Limb (tissue), 2 donors: ENCODE measurements at regions not wholly inside any gene's neighbourhood (a gene's known extent, or its start where the extent isn't known, plus 50 kb on each side); places are given as distances from the start of the nearest gene placed in this dataset.
"Not testable (repeated sequence)": the region's sequence is repeated elsewhere in the genome, so short reads cannot be mapped to it uniquely, and the experiment has no call there.

Experiments
- DNase-seq, 2 donors: peaks; one replicate each; pipeline ENCODE4 v3.0.0-alpha.2; 2016; ENCODE audit errors: extremely low spot score in 2 of 2

GRCh38 chr1:55522353-55522903 lies 307.3 kb upstream of the USP24 start:
- no peak for DNase-seq

- DNase-seq: no peak
Measured at GRCh38 chr1:55520861-55521260, 305.7 kb upstream of the USP24 start.

DNA sequence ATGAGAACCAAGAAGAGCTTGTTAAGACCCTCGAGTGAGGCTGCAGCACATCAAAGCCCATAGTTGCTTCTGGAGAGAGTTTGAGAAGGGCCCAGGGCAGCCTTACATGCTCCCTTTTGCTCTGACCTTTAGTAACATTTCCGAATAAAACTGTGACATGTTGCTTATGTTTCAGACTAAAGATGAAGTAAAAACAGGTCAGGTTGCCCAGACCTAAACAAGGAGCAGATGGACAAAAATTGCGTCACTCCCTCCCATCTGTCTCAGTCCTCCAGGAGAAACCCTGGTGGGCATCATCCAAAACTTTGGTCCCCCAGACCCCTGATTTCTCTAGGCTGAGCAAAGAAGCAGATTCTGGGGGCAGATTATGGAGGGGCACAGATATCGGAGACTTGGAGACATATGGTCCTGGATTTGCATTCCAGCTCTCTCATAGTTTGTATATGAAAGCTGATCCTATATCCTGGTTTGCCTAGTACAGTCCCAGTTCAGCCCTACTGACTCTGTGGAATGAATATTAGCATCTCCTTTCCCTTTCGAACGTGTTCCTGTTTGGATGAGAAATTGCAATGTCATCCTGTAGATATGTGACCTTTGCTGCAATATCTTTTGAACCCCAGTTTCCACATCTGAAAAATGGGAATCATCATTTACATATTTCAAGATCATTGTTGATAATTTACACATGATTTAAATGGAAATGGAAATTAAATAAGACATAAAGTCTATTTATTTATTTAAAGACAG lies 304.9 kb upstream of the USP24 start:
- DNase-seq: no peak

- DNase-seq: no peak
Measured at GRCh38 chr1:55519276-55519675, 304.1 kb upstream of the USP24 start.

GRCh38 chr1:55517036-55517435 lies 301.9 kb upstream of the USP24 start:
- no peak for DNase-seq

- DNase-seq: not testable (repeated sequence)
Measured at GRCh38 chr1:55514571-55514970, 299.4 kb upstream of the USP24 start.

DNA sequence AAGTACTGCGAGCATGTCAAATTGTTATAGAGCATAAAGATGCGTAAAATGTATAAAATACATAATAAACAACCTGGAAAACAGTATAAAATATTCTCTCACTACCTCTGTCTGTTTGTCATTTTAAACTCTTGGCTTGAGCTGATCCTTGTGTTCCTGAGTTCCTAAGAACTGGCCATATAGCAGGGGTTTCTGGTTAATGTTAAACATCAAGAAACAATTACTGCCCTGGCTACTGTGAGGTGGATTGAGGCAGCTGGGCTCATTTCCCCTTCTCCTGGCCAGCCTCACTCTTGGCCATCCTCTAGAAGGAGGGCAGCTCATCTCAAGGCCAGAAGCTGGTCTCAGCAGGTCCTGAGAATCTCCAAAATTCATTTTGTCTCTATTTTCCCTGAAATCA lies 297.3 kb upstream of the USP24 start:
- DNase-seq: no peak

DNA sequence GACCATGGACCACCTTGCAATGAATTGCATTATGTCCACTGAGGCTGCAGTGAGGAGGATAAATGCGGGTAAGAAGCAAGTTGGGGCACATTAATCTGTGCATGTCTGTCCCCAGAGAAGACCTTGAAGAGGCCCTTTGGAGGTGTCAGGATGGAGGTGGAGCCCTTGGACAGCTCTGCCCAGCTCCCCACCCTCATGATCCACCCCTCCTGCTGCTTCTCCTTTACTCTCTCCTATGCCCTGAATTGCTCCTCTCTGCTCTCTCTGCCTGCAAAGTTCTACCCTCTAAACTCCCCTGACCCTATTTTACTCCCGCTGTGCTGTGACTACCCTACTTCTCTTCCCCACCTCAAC lies 292.4 kb upstream of the USP24 start:
- no peak for DNase-seq

GRCh38 chr1:55506740-55507577 lies 291.8 kb upstream of the USP24 start:
- DNase-seq: no peak

DNA sequence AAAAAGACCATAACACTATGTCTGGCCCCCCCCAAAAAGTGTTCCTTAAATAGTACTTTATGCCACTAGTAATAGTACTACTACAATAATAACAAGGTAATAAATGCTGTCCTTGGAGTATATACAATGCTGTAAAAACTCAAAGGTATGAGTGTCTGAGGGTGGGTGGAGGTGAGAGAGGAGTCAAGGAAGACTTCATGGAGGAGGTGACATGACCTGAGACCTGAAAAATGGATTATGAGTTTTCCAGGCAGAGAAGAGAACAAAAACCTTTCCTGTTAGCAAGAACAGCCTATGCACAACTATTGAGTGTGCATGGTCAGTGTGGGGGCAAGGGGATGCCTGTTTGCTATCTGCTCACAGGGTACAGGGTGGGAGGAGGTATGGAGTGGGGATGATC lies 290.2 kb upstream of the USP24 start:
- no peak for DNase-seq

GRCh38 chr1:55504306-55504731 lies 289.2 kb upstream of the USP24 start:
- DNase-seq: no peak

GRCh38 chr1:55503663-55504305 lies 288.6 kb upstream of the USP24 start:
- no peak for DNase-seq

- no peak for DNase-seq
Measured at GRCh38 chr1:55500601-55501000, 285.4 kb upstream of the USP24 start.

GRCh38 chr1:55490547-55490946 lies 275.4 kb upstream of the USP24 start:
- no peak for DNase-seq

- no peak for DNase-seq
Measured at GRCh38 chr1:55484173-55484572, 269.0 kb upstream of the USP24 start.

- no peak for DNase-seq
Measured at GRCh38 chr1:55483523-55483922, 268.4 kb upstream of the USP24 start.

DNA sequence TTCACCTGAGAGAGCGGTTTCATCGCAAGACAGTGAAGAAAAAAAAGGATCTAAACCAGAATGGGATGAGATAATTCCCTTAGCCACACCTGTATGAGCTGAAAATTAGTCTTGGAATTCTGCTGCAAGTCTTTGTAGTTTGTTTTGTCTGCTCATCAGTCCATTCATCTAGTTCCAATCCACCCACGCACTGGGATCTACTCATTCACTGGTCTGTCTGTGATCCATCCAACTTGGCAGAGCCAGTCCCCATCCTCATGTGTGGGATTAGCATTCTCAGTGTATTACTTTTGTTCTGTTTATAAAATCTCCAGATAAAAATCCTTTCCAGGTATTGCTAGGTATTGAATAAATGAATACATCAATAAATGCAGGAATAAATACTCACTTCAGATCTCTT lies 266.5 kb upstream of the USP24 start:
- no peak for DNase-seq

DNA sequence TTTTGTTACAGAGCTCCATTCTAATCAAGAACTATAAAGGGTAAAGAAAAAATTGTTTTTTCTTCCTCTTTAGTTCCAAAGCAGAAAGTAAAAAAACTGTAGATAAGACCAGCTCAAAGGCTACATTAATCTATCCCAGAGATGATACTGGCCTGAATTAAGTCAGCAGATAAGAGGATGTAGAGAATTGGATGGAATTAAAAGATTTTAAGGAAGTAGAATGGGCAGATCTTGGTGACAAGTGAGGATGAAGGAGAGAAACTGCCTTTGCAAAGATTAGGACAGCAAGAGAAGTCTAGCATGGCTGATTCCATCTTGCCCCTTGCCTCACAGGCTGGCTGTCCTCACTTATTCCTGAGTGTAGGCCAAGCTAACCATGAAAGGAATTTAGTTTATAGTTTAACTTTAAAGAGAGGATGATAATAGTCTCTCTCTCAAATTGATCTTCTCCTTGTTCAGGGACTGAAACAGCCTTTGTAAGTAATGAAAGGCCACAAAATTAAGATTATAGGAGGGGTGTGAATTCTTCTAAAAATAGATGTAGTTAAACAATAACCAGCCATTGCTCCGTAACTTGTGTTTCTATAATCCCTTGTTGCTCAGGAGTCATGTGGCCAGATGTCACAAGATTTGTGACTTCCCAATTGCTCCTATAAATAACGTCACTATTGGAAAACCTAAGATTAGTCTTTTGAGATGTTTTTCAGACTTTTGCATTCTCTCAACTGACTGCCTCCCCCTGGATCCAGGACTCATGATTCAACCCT lies 265.0 kb upstream of the USP24 start:
- DNase-seq: no peak

DNA sequence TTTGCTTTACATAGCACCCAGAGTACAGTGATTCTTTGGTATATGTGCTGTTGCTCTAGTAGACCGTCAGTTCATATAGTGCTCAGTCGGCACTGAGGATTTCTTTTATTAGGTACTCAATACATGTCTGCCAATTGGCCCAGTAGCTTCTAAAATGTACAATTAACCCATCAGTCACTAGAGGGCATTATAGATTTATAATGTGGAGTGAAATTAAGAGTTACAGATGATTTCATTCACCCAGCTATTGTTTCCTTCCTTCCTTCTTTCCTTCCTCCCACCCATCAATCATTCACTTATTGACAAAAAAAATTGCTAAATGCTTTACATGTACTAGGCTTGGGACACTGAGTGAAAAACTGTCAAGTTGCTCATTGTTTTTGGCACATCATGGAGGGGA lies 263.6 kb upstream of the USP24 start:
- DNase-seq: no peak

DNA sequence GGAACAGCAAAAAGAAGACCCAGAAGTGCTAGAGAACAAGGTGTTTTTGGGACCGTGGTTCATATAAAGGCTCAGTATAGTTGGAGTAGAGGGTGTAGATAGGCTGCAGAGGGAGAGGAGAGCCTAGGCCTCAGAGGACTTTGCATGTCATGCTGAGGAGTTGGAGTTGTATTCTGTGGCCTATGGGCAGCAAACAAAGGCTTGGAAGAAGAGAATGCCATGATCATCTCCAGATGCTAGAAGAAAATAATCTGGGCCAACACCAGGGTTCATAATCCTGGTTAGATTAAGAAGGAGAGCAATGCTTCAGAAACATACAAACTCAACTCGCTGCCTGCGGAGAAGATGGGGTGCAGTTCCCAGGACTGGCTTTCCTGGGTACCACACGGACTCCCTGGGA lies 262.8 kb upstream of the USP24 start:
- DNase-seq: no peak

- no peak for DNase-seq
Measured at GRCh38 chr1:55476445-55477015, 261.4 kb upstream of the USP24 start.
